PC-3 (cell line): ENCODE measurements at regions not wholly inside any gene's neighbourhood (a gene's known extent, or its start where the extent isn't known, plus 50 kb on each side); places are given as distances from the start of the nearest gene placed in this dataset.

Experiments
- EZH2 ChIP-seq: fragments of 300-600 bp; sonication (generic); IDR thresholded peaks from one replicate; pipeline ENCODE4 v1.6.1; 2017; ENCODE audit warnings: antibody characterized with exemption, mild to moderate bottlenecking, low read length; ENCODE audit not compliant: unreplicated experiment
- TF ChIP-seq, protein P1 (sequence below): fragments of 300-600 bp; sonication (generic); conservative IDR thresholded peaks from 2 replicates; pipeline ENCODE4 v1.5.1; 2017; ENCODE audit warnings: antibody characterized with exemption, low read depth, mild to moderate bottlenecking, low read length

DNA sequence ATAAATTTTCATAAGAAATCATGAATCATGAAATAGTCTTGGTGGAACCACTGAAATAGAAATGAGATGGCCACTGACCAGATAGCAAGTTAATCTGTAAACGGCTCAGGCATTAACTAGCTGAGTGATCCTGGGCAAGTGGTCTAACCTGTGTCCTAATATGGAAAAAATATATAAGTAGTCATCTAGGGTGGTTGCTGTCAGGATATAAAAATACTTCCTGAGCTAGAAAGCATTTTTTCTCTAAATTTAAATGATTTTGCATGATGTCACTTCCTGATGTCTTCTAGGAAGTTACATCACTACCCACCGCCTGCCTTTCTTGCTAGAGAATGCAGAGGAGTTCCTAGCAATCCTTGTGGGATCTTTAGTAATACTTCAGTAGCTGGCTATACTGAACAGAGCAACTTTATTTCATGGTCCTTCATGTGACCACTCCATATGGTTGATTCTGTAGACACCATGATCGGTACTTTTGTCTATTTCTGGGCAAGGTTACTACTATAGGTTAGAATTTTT lies 228.1 kb upstream of the CEP162 start:
- TF ChIP-seq, protein P1, sequence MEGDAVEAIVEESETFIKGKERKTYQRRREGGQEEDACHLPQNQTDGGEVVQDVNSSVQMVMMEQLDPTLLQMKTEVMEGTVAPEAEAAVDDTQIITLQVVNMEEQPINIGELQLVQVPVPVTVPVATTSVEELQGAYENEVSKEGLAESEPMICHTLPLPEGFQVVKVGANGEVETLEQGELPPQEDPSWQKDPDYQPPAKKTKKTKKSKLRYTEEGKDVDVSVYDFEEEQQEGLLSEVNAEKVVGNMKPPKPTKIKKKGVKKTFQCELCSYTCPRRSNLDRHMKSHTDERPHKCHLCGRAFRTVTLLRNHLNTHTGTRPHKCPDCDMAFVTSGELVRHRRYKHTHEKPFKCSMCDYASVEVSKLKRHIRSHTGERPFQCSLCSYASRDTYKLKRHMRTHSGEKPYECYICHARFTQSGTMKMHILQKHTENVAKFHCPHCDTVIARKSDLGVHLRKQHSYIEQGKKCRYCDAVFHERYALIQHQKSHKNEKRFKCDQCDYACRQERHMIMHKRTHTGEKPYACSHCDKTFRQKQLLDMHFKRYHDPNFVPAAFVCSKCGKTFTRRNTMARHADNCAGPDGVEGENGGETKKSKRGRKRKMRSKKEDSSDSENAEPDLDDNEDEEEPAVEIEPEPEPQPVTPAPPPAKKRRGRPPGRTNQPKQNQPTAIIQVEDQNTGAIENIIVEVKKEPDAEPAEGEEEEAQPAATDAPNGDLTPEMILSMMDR: no peak
- no peak for TF ChIP-seq EZH2
